ENCODE measurements at regions not wholly inside any gene's neighbourhood (a gene's known extent, or its start where the extent isn't known, plus 50 kb on each side); places are given as distances from the start of the nearest gene placed in this dataset.
A peak's percentile ranks its signal among the peaks of the same experiment; 100 is the strongest.

DNA sequence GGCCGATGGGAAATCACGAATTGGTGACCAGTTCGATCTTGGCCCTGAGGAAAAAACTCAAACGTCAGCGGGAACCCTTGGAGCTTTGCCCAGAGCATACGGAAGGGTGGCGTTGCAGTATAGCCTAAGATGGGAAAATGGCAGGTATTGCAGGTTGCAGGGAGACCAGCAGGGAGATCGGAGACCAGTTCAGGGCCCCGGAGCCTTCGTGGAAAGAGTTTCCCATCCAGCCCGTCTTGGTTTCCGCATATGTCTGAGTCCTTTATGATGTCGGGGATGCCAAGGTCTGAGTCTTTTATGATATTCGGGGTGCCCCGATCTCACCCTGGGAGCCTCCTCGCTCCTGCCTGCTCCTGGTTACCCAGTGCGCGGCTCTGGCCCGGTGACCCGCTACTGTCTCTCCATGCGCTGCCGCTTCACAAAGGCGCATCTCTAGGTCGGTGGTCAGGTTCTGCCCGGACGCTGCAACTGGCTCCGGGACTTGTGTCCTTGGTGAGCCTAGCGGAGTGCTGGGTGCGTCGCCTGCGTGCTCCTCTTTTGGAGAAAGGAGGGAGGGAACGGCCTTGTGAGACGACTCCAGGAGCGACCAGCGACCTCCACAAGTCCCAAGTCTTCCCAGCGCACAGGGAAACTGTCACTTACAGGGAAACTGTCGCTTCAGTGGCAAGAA lies 94.2 kb downstream of the PRKAB2 start:
- H3K4me3 ChIP-seq (ENCODE audit: low read depth, low read length), result no peak overlapping the region
- TF ChIP-seq, protein P1, sequence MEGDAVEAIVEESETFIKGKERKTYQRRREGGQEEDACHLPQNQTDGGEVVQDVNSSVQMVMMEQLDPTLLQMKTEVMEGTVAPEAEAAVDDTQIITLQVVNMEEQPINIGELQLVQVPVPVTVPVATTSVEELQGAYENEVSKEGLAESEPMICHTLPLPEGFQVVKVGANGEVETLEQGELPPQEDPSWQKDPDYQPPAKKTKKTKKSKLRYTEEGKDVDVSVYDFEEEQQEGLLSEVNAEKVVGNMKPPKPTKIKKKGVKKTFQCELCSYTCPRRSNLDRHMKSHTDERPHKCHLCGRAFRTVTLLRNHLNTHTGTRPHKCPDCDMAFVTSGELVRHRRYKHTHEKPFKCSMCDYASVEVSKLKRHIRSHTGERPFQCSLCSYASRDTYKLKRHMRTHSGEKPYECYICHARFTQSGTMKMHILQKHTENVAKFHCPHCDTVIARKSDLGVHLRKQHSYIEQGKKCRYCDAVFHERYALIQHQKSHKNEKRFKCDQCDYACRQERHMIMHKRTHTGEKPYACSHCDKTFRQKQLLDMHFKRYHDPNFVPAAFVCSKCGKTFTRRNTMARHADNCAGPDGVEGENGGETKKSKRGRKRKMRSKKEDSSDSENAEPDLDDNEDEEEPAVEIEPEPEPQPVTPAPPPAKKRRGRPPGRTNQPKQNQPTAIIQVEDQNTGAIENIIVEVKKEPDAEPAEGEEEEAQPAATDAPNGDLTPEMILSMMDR (conservative IDR thresholded peaks at IDR 0.05; ENCODE audit: low read depth, low read length), result no peak
- DNase-seq (ENCODE audit: low read depth), result no peak

DNA sequence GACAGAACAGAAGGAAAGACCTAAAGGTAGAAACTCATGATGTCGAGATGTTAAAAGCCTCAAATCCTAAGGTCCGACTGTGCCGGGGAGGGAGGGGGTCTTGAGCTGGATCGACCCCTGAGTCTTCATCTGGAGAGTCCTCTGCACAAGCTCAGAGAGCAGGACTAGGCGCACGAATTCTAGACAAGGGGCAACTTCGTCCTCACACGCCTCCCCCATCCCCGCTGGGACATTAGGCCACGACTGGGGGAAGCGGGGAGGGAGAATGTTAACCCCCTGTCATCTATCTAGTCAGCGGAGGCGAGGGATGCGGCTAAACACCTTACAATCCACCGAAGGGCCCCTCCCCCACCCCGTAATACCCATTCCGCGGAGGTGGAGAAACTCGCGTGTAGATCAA lies 94.7 kb downstream of the PRKAB2 start:
- H3K4me3 ChIP-seq (ENCODE audit: low read depth, low read length), result no peak overlapping the region
- no peak for DNase-seq (ENCODE audit: low read depth)
- TF ChIP-seq, protein P1 (conservative IDR thresholded peaks at IDR 0.05; ENCODE audit: low read depth, low read length), result no peak

DNA sequence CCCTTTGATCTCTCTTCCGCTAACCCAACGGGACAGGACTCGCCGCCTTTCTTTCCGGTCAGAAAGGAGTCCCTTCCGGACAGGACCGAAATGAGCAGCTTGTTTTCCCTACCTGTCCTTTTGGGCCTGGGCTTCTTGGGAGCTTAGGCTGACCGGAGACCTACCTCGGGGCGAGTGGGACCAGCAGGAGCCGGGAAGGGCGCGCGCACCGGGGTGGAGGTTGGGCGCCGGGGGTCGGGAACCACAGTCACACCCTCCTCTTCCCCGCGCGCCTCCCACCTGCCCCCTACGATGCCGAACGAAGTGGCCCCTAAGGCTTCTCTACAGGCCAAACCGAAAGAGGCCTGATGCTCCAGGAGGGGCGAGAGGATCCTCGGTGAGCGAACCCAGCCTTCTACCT lies 95.2 kb downstream of the PRKAB2 start:
- DNase-seq (ENCODE audit: low read depth), result no peak
- H3K4me3 ChIP-seq (ENCODE audit: low read depth, low read length), result no peak overlapping the region
- TF ChIP-seq, protein P1 (conservative IDR thresholded peaks at IDR 0.05; ENCODE audit: low read depth, low read length), result no peak

- H3K4me3 ChIP-seq (ENCODE audit: low read depth, low read length), result no peak overlapping the region
- TF ChIP-seq, protein P1 (conservative IDR thresholded peaks at IDR 0.05; ENCODE audit: low read depth, low read length), result no peak
- DNase-seq (ENCODE audit: low read depth), result no peak
Measured at GRCh38 chr1:147076442-147076841, 95.8 kb downstream of the PRKAB2 start.

DNA sequence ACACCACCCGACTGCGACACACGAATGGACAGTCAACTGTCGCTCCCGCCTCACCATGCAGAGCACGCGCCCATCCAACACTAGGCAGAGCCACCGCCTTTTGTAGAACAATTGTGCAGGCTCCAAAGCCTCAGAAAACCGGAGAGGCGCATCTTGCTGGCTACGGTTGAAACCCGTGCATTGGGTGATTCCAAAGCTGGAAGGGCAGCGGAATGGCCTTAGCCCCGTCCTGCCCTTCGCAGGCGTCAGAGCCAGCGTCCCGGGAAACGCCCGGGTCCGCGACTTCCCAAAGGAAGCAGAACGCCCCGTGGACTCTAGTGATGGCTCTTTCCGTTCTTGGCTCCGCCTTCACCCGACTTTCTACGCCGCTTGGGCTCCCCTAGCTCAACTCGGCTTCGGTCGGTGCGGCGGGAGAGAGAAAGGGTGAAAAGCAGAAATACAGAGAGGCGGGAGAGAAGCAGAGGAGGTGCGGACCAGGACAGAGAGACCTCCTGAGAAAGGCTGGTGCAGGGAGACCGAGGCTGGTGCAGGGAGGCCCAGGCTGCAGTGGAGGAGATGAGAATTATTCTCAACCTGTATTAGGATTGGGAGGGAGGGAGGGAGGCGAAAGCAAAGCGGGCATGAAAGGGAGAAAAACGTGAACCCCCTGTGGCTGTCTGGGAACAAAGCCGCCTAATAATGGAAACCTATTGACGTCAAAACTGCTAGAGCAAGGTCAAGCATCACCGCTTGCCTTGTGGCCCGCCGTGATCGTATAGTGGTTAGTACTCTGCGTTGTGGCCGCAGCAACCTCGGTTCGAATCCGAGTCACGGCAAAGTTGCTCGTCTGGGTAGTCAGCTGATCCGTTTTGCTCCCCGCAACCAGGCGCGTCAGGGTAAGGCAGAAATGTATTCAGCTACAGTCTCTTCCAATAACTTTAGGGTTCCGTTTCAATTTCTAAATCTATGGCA lies 99.5 kb downstream of the PRKAB2 start:
- no peak for DNase-seq (ENCODE audit: low read depth)
- TF ChIP-seq, protein P1 (conservative IDR thresholded peaks at IDR 0.05; ENCODE audit: low read depth, low read length), result no peak
- H3K4me3 ChIP-seq (ENCODE audit: low read depth, low read length), result peak overlapping the region; percentile 39

- no peak overlapping the region for H3K4me3 ChIP-seq (ENCODE audit: low read depth, low read length)
- DNase-seq (ENCODE audit: low read depth), result no peak
- TF ChIP-seq, protein P1 (conservative IDR thresholded peaks at IDR 0.05; ENCODE audit: low read depth, low read length), result no peak
Measured at GRCh38 chr1:147071142-147071541, 101.1 kb downstream of the PRKAB2 start.
